Hematopoietic multipotent progenitor cell treated with erythropoietin and hydrocortisone succinate and interleukin-3 and kit ligand, for 8 days (in vitro differentiated cells): ENCODE measurements at regions not wholly inside any gene's neighbourhood (a gene's known extent, or its start where the extent isn't known, plus 50 kb on each side); places are given as distances from the start of the nearest gene placed in this dataset.
"Not testable (repeated sequence)": the region's sequence is repeated elsewhere in the genome, so short reads cannot be mapped to it uniquely, and the experiment has no call there.

Experiments used
- DNase-seq: peaks from one replicate; pipeline ENCODE4 v3.0.0-alpha.2; 2015

DNA sequence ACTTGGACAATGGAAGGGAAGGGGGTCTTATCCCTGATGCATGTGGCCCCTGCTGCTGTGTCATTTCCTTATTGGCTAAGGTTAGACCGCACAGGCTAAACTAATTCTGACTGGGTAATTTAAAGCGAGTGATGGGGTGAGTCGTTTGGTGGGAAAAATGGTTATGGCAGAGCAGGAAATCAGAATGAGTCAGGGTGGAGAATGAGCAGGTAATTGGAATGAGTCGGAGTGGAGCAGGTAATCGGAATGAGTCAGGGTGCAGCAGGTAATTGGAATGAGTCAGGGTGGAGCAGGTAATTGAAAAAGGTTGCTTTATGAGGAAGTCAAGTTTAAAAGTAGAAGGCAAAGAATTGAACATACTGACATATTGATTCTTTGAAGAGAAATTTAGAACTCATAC lies 901.0 kb downstream of the DSC3 start:
- not testable (repeated sequence) for DNase-seq

DNA sequence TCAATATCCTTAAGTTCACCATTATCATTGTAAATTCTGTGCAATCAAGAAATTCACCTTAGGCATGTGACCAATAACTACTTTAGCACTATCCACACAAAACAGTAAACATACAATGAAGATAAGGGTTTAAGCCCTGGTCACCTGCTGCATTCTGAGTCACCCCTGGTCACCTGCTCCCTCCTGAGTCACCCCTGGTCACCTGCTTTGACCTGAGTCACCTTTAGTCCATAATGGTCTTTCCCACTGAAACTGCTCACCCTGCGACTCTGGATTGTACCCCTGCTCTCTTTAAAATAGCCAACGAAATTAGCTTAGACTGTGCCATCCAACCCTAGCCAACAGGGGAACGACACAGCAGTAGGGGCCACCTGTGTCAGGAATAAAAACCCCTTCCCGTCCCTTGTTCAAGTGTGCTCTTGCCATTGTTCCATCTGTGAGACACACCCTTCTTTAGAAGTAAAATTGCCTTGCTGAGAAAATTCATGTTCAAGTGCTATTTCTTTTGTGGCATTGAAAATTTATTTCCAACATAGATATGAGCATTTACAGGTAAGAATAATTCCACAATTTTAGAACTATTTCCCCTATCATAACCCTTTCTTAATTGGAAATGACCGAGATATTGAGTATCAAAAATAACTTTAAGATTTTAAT lies 902.8 kb downstream of the DSC3 start:
- no peak for DNase-seq

DNA sequence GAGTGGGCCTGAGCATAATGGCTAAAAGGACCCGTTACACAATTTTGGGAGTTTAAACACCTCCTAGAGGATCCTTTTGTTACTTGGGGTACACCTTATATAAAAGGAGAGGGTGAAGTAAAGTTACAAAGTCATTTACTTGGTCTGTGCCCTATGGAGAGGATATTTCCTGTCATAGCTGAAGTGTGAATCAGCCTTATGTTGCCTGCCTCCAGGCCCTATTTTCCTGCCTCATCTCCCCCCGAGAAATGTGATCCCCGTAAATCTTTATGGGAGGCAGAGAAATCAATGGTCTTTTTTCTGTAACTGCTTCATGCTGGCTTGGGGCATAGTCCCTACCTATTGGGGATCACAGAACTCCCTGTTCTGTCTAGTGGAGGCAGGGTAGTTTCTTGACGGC lies 906.6 kb downstream of the DSC3 start:
- no peak for DNase-seq

DNA sequence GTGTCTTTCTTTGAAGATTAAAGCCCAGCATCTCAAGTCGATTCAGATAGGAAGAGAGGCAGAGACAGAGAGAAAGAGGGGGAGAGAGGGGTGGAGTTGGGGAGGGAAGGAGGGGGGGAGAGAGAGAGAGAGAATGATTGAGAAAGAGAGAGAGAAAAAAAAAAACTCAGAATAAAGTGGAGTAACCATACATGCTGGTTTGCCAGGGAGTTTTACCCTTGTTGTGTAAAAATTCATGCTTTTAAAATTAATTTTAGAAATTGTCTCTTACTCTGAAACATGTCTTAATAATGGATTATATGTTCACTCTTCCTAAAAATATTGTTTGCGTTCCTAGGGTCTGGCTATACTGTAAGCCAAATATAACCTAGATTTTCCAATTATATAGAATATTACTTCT lies 908.5 kb downstream of the DSC3 start:
- DNase-seq: no peak

DNA sequence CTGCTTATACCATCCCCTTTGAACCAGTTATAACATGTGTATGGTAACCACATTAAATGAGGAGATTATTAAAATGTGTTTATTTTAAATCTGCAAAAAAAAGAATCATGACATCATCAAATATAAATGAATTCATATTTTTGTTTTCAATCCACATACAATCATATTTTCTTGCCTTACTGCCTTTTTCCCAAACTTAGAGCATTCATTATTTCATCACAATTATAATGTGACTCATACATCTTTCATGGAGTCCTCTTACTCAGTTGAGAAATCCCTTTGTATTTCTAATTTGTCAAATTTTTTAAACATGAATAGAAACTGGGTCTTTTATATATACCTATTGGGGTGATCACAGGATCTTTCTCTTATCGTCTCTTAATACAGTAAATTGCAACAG lies 909.6 kb downstream of the DSC3 start:
- DNase-seq: no peak

DNA sequence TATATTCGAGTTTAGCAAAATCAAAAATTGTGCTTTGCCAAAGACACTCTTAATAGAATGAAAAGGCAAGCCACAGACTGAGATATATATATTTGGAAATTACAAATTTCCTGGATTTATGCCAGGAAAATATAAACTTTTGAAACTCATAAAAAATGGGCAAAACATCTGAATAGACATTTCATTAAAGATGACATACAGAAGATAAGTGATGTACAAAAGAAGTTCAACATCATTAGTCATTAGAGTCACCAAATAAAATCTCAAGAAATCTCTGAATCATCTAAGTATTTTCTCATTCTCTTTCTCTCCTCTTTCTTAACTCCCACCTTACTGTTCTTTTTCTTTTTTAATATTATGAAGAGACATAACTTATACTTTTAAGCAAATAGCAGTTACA lies 921.1 kb downstream of the DSC3 start:
- no peak for DNase-seq

DNA sequence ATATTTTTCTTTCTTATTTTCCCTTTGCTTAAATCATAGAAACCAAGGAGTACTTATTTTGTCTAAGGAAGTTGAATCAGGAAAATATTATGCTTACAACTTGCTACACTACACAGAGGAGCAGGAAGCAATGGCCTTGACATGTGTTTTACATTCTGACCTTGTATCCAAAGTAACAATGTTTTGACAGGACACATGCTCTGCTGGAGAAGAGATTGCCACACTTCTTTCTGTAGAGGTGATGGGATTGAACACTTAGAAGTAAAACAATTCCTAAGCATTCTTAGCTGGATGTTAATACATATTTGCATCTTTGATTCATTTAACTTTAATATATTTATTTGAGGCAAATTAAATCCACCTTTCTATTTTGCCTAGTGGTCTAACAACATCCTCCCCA lies 929.1 kb downstream of the DSC3 start:
- no peak for DNase-seq

DNA sequence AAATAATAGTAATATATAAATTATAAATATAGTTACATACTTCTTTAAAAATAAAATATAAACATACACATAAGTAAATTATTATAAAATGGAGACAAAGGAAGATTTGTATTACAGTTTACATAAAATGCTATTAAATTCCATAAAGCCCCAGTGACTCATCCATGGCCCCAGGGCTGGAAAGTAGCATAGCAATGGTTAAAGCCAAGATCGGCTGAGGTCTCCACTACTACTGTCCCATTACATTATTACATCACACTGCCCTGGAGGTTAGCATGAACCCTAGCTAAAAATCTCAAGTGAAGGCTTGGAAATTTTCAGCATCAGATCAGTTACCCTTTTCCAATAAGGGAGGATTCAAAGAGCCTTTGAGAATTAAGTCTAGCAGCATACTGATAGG lies 936.2 kb downstream of the DSC3 start:
- no peak for DNase-seq

DNA sequence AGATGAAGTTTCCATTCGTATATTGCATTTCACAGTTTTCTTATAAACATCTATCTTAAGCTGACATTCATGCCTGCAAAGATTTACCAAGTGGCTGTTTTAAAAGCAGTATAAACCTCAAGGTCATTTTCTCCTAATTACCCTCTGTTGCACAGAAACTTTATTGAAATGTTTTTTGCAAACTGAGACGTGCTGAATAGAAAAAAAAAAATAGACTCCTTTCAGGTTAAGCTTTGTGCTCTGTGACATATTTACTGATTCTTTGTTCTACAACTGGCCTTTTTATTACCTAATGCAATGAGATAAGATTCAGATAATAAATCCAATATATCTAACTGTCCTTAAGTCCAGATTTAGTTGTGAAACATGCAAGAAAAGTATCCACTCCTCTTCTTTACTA lies 938.7 kb downstream of the DSC3 start:
- no peak for DNase-seq

DNA sequence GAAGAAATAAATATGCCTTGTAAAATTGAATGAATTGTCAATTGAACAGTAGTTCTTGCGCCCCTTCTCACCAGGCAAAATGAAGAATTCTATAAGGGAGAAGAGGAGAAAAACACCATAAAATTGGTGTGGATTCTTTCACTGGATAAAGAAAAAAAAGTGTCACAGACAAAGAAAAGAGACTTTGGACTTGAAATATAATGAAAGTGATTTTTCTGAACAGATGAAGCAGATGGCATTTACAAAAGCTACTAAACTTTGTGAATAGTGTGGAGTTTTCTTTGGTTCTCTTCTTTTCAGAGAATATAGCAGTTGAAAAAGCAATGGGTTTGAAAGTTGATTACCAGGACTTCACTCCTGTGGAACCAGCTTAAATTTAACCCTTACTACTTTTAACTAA lies 945.7 kb downstream of the DSC3 start:
- no peak for DNase-seq

DNA sequence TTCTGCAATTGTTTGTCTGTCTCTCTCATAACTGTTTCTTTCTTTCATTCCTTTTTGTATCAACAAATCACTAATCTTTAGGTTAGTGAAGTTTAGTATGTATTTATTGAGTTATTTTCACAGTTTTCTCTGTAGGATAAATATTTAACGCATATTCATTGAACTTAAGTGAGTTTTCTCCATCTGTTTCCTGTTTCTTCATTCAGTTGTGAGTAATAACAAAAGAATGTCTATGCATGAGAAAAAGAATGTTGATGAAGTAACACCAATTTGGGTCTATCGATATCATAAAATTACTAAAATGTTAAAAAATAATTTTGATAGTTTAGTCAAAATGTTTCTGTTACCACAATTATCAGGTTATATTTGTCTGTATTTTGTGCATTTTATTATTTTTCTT lies 948.0 kb downstream of the DSC3 start:
- DNase-seq: no peak

DNA sequence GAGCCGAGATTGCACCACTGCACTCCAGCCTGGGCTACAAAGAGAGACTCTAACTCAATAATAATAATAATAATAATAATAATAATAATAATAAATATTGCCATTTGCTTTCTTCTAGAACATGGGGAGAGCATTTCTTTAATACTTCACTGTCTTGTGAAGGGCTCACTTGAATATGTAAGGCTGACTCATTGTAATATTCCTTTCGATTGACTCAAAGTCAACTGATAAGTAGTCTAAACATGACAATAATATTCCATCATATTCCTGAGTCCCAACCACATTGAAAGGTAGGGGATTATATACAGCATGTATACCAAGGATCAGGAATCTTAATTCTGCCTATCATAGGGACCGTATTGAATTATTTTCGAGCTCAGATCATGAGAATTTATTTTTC lies 949.2 kb downstream of the DSC3 start:
- DNase-seq: no peak

DNA sequence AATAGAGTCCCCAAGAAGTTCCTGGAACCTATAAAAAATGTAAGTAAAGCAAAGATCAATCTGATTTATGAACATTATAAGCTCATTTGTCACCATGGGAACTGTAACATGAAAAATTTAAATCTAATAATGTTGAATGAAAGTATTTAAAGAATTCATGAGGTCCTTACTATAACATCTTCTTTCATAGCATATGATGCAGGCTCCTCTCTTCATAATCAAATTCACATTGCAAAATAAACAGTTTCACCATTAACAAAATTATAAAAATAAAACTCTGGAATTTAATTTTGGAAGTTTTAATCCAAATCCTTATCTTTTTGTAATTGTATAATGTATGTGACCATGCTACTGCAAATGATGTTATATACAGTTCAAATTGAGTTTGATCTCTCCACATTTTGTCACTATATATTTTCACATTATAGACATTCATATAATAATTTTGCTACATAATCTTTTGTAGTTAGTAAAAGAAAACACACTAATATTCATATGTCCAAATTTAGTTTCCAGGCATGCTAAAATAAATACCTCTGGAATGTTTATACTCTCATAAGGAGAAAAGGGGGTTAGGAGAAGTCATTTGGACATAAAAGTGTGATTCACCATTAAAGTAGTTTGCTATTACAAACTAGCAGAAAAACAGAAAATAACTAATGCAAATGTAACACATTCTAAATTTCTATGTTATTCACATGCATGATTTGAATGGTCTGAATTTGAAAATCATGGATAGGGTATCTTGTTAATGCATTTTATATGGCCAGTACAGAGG lies 954.1 kb downstream of the DSC3 start:
- no peak for DNase-seq

DNA sequence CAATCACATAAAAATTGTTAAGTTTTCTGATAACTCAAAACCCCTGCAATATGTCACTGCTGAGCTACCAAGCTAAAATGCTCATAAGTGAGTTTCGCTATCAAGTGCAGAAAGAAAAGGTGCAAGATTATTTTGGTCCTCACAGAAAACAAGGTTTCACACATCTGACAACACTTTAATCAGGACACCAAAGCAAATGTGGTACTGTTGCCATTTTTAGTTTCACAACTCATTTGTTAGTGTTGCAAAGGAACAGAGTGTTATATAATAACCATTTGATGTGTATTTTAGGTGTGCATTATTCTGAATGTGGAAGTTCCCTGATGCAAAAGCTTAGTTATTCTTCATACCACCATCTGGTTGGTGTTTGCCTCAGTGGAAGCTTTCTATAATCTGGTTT lies 956.2 kb downstream of the DSC3 start:
- no peak for DNase-seq

DNA sequence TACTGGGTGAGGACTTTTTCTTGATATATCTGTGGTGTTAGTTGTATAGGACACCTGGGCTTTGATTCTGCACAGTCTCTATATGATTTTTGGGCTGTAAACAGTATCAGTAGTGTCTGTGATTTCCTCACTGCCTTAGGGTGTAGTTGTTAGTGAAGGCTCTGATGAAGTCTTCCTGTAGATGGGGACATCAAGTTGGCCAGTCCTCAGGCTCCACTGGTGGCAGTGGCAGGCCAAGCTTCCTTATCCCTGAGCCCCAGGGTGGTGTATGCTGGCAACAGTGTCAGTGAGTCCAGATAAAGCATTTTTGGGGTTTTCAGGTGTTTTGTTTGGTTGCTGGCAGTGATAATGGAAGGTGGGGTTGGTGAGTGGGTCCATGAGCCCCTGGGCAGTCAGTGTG lies 961.4 kb downstream of the DSC3 start:
- DNase-seq: no peak

DNA sequence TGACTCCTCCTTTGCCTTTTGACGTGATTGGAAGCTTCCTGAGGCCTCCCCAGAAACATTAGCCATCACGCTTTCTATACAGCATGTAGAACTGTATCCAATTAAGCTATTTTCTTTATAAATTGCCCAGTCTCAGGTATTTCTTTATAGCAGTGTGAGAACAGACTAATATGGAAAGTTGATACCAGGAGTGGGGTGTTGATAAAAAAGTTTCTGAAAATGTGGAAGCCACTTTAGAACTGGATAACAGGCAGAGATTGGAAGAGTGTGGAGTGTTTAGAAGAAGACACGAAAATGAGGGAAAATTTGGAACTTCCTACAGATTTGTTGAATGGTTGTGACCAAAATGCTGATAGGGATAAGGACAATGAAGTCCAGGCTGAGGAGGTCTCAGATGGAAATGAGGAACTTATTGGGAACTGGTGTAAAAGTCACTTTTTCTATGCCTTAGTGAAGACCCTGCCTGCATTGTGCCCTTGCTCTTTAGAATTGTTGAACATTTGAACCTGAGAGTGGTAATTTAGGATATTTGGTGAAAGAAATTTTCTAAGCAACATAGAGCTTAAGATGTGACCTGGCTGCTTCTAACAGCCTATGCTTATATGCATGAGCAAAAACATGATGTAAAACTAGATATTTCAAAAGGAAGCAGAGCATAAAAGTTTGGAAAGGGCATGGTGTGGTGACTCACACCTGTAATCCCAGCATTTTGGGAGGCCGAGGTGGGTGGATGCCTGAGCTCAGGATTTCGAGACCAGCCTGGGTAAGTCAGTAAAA lies 969.7 kb downstream of the DSC3 start:
- no peak for DNase-seq

DNA sequence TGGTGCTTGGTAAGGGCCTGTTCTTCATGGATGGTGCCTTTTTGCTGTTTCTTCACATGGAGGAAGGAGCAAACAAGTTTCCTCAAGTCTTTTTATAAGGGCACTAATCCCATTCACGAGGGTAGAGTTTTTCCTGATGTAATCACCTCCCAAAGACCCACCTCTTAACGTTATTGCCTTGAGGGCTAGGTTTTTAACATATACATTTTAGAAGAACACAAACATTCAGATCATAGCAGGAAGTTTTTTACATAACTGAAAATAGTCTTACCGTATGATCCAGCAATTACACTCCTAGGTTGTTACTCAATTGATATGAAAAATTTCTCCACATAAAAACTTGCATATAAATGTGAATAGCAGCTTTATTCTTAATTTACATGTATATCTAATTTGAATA lies 976.3 kb downstream of the DSC3 start:
- DNase-seq: no peak

DNA sequence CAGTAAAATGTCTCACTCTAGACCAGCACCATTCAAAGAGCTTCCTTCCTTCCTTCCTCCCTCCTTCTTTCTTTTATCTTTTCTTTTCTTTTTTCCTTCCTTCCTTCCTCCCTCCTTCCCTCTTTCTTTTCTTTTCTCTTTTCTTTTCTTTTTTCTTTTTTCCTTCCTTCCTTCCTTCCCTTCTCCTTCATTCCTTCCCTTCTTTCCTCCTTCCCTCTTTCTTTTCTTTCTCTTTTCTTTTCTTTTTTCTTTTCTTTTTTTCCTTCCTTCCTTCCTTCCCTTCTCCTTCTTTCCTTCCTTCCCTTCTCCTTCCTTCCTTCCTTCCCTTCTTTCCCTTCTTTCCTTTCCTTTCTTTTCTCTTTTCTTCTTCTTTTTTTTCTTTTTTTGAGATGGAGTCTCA lies 985.1 kb downstream of the DSC3 start:
- DNase-seq: no peak

DNA sequence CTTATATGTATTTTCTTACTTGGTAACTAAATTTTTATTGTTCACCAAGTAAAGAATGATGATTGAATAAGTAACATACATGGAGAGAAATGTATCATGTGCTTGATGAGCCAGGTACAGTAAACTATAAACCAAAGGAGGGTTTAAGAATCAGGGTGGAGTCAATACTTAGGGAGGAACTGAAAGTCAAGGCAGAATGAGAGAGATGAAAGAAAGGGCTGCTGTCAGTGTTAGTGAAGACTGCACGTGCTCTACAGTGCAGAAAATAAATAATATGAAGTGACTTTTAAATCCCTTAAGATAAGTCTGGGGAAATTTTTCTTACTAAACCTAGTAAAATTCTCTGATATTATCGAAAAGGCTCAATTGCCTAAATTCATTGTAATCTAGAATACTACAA lies 986.0 kb downstream of the DSC3 start:
- no peak for DNase-seq

DNA sequence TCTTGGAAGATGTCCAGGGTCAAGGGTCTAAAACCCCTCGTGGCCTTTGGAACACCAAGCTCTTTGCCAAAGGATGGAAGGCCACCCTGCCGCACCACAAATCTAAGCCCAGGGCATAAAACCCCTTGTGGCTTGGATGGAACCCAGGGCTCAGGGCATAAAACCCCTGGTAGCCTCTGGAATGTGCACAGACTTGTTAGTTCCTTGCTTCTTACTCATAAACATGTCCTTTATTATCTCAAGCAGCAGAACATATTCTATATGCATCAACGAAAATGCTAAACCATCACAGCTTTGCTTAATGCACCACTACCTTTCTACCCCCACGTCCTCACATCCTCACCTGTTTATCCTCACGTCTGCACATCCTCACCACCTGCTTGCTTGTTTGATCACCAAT lies 998.0 kb downstream of the DSC3 start:
- no peak for DNase-seq

DNA sequence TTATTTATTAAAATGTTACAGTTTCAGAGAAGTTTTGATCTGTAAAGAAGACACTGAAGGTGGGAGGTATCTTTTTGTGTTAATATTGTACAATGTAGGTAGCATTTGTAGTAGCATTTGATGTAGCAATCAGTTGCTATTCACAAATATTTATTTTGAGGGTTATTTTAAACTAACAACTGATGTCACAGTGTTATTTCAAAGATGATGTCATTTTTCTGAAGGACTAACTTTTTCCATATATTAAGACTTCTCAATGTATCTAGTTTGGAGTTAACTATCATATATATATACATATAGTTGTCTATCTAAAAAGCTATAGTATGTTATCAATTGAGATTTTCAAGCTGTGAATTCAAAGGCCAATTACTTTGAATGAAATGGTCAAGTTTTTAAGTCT lies 1003.3 kb downstream of the DSC3 start:
- DNase-seq: no peak

DNA sequence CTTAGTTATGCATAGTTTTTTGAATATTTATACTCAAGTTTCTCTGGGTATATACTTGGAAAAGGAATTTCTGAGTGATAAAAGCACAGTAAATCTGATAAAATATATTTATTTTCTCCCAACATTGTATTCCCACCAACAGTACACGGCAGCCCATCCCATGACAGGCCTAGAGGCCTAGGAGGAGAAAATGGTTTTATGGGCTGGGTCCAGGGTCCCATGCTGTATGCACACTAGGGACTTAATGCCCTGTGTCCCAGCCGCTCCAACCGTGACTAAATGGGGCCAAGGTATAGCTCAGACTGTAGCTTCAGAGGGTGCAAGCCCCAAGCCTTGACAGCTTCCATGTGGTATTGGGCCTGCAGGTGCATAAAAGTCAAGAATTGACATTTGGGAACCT lies 1007.7 kb downstream of the DSC3 start:
- DNase-seq: no peak

DNA sequence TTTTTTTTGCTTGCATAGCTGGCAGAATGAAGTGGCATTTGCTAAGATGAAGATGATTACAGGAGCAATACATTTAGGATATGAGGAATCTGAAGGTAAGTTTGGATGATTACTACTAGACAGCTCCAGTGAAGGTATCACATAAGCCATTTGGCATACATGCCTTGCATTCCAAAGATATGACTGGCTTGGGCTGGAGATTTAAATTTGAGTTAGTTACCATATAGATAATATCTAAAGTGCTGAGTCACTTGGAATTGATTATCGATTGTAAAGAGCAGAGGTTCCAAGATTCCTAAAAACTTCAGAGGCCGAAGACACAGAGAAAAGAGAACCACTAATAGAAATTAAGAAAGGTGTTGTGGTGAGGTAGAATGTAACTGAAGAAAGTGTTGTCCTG lies 1026.4 kb downstream of the DSC3 start:
- no peak for DNase-seq

DNA sequence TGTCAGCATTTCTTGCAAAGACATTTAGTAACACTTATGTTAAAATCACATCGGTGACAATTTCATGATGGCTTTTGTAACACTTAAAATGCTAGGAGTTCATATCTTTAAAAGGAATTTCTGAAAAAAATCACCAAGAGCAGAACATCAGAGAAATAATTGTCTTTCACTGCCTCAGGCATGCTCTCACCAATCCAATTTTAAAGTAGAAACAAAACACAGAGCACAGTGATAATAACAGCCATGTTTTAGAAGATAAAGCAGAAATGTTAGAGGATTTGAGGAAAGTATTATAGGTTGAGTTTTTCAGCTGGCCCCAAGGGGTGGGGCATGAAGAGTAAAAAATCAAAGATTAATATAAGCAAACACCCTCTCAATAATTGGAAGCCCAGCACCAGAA lies 1037.6 kb downstream of the DSC3 start:
- no peak for DNase-seq
